ENCODE measurements at regions not wholly inside any gene's neighbourhood (a gene's known extent, or its start where the extent isn't known, plus 50 kb on each side); places are given as distances from the start of the nearest gene placed in this dataset.

DNA sequence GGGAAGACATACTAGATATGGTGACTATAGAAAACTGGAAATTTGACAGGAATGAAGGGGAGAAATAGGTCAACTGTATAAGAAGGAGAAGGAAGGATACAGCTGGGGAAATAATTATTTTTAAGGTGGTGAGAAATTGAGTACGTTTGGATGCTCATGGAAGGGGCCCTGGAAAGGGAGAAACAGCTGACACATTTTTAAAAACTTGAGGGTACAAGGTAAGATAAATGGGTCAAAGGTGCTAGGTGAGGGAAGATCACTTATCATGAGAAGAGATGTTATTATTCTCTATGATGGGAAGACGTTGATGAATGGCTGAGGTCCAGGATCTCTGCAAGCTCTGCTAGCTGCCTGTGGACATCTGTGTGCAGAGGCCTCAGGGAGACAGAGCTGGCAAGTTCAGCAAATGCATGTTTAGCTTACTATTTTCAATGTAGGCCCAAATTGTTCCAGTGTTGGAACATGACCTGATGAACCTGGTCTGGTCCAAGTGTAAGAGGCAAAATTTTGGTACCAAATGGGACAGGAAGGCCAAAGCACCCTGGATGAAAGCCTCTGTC, 181.7 kb downstream of the MTRR start:
- DNase-seq (ENCODE audit: low read depth) = no peak

DNA sequence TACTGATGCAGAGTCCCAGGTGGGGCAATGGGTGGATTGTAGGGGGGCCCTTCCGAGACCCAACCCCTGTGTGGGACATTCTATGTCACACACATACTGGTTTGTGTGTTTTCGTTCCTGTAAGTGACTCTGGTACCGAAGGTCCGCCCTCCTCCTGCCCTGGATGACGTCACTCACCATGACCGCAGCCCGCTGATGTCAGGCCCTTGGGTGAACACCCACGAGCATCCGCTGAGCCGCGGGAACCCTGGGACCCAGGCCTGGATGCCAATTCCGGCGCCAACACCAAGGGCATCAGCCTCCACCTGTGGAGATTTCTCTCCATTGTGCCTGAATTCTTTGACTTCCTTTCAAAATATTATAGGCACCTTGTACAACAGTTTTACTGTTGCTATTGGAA, 184.3 kb downstream of the MTRR start:
- DNase-seq (ENCODE audit: low read depth) = no peak

DNA sequence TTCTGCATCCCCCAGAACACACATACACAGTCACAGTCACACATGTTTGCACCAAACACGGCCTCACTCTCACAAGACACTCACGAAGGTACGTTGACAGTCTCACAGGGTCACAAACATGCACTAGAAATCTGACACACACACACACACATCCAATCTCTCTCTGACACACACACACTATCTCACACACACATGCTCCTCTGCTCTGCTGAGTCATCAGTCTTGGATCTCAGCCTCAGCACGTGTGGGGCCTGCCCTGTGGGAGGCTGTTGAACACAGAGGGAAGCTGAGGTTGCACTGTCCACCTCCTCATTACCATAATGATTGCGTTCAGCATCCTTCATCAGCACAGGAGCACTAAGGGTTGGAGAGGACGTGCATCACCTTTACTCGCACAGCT, 188.8 kb downstream of the MTRR start:
- no peak for DNase-seq (ENCODE audit: low read depth)

DNA sequence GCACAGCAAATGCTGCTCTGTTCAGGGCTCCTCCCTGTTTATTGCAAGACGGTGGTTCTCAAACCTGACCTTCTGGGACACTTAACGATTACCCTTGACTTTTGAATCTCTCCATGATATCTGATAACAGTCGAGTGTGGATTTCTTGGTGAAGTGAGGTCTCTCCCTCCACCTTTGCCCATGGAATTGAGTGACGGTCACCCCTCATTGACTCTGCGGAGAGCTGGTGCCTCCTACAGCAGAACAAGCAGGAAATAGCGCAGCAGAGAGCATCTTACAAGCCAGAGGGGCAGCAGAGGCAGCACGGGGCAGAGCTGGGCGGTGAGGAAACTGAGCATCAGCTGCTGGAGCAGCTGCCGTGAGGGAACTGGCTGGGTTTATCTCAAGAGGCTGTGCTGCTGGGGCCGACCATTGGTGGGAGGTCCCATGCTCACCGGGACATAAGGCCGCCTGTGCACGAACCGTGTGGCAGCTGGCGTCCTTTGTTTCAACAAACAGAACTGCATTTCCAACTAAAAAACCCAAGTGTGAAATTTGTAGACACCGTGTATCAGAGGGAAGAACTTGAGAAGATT, 189.8 kb downstream of the MTRR start:
- DNase-seq (ENCODE audit: low read depth) = no peak

DNA sequence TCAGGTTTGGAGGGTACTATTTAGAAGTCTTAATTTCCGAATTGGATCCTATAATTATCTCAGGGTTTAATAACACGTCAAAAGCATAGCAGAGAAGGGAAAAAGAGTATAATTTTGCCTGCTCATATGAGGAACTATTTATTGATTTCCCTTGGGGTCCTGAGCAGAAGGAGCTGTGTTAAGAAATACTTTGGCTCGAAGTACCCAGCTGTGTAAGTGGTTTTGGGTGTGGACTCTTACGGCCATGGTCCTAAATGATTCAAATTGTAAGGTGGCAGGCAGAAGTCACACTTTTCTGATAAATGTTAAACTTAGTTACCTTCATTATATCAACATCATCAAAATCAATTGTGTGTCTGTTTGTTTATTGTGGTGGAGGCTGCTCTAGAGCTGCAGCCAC, 190.4 kb downstream of the MTRR start:
- no peak for DNase-seq (ENCODE audit: low read depth)

DNA sequence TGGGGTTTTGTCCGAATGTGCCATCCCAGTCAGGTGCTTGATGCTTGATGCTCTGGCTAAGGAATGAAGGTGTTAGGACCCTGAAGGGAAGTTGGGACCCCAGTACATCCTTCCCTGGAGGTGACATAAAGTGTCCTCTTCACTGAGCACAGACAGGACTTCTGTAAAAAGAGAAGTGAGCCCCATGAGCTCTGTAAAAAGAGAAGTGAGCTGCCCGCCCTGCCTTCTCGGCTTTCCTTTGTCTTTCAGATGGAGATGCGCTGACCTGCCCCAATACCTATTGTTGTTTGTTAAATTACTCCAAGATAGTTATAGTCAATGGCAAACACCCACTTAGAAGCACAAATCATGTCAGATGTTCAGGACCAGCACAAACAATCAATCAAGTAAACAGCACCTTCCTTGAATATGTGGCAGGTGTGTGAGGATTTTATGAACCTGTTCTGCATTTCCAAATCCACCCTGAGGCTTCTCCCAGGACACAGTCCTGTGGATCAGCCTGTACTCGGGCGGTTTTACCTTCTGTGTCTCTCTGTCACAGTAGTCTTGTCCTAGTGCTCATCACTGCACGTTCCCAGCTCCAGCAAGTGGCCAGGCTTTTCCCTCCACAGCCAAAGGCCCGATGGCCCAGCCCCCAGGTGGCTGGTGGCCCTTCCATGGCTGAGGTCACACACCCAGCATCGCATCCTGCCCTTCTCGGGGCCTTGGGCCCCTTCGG, 191.4 kb downstream of the MTRR start:
- no peak for DNase-seq (ENCODE audit: low read depth)

DNA sequence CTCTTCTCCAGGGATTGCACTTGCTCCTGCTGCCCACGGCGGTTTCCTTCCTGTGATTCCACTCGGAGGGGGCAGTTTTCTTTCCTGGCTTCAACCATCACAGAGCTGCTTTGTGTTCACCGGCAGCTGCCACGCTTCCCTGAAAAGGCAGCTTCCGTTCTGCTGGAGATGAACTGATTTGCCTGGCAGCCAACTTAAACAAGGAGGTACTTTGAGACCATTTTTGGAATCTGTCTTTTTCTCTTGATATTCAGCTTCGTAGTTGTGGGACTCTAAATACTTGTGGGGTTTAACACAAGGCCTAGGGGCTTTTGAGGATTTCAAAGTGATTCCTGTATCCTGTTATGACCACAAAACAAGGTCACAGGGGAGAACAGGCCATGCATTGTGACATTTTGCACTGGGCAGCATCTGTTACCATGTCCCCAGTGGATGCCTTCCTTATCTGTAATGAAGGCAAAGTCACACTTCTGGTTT, 192.0 kb downstream of the MTRR start:
- DNase-seq (ENCODE audit: low read depth) = no peak

DNA sequence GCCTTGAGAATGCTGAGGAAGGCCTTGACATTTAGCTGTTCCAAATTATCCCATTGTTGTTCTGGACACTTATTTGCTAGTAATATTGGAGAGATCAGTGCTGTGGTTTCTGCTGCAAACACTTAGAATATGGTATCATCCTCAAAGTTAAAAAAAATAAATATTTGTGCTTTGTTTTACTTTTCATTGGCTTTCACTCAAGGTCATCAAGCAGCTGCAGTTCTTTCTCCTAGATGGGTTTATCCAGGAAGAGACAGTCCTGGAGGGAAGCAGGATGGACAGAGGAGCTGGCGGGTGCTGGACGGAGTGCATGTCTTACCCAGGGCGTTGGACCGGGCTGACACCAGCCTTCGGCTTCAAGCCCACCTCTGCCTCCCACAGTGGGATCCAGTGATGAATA, 193.6 kb downstream of the MTRR start:
- no peak for DNase-seq (ENCODE audit: low read depth)

DNA sequence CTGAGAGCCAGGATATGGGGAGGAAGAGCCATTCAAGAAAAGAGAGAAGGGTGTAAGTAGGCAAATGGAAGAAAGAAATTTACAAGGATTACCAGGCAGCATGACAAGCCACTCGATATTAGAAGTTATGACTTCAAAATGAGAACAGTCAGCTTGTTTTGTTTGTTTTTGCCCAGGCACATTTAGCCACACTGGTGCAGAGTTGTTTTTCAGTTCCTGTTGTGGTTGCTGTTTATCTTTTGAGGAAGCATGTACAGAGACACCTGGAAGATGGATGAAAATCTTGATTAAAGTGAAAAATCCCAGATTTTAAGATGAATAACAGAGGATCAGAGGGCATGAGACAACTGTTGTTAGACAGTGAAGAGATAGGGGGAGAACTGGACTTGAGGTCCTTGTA, 199.1 kb downstream of the MTRR start:
- no peak for DNase-seq (ENCODE audit: low read depth)

DNA sequence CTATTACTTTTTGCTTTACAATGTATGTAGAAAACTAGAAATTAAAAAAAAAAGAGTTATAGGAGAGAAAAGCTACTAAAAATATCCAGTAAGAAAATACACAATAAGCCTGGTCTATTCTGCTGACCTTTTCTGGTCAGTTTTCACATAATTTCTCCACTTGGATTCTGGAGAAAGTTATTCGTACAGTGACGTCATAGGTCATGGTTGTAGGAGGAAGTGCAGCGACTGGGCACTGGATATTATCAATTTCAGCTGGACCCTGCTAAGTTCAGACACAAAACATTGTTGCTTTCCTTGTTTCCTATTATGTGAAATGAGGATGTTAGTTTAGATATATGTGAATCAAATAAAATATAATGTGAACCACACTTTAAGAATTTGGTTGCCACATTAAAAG, 201.2 kb downstream of the MTRR start:
- DNase-seq (ENCODE audit: low read depth) = no peak

DNA sequence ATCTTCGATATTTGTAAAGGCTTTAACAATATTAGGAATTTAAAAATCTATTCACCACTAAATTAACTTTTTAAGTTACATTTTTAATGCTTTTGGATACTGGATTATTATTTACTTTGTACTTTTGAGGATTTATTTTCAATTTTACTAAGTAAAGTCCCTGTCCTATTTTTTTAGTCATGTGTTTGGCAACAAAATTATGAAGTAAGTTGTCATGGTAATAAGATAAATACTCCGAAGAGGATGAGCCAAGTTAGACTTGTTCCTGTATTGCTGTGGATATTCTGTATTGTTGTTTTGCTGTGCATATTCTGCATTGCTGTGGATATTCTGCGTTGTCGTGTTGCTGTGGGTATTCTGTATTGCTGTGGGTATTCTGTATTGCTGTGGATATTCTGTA, 210.1 kb downstream of the MTRR start:
- no peak for DNase-seq (ENCODE audit: low read depth)

DNA sequence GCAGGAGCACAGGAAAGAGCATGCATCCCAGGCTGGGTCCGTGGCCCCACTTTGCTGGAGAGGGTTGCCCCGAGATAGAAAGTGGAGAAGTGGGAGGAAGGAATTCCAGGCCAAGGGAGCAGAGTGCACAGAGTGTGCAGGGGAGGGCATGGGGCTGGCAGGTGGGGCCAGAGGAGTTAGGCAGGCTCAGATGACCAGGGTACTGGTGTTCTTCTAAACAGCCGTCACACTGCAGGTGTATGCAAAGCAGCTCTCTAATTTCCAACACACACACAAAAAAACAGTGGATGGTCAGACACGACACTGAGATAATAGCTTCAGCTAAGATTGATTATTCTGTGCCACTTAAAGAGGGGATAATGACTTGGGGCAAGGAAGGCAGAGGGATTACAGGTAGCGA, 212.2 kb downstream of the MTRR start:
- no peak for DNase-seq (ENCODE audit: low read depth)

DNA sequence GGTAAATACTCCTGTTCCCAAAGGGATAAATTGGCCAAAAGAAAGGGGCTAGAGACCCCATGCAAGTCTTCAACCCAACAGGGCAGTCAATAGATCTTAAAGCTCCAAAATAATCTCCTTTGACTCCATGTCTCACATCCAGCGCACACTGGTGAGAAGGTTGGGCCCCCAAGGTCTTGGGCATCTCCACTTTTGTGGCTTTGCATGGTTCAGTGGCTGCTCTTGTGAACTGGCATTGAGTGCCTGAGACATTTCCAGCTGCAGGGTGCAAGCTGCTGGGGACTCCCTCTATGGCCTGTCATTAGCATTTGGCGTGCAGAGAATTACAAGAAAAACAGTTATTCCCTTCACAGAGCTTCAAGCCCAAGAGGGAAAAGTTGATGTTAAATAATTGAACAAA, 224.7 kb downstream of the MTRR start:
- DNase-seq (ENCODE audit: low read depth) = no peak

DNA sequence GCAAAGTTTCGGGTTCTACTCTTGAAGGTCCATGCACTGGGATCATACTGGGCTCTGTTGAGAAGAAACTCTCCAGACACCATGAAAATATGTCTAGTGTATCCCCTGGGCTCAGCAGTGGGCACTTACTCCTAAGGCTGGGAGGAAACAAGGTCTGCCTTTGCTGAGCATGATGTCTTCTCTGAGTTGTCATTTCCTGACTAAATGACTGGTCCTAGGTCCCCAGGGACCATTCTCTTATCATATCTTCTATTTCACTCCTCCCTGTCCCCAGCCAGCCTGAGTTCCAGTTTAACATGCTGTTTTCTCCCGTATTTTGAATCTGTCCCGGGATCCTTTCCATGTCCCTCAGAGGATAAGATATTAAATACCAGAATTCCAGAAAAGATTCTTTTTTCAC, 225.4 kb downstream of the MTRR start:
- DNase-seq (ENCODE audit: low read depth) = no peak

DNA sequence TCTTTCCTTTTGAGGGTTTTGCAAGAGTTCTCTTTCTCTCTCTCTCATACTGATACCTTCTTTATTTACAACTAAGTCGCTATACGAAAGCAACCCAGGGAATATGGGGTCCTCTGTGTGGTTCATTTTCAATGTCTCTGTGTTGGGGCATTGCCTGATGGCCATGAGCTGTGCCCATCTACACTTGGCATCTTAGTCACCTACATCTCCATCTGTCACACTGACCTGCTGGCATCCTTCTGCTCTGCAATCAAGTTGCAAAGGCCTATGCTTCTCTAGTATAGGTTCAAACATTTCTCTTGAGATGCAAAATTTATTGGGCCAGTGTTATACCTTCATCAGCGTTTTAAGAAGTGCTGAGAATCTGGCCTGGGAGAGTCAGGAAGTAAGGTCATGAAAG, 228.2 kb downstream of the MTRR start:
- no peak for DNase-seq (ENCODE audit: low read depth)

DNA sequence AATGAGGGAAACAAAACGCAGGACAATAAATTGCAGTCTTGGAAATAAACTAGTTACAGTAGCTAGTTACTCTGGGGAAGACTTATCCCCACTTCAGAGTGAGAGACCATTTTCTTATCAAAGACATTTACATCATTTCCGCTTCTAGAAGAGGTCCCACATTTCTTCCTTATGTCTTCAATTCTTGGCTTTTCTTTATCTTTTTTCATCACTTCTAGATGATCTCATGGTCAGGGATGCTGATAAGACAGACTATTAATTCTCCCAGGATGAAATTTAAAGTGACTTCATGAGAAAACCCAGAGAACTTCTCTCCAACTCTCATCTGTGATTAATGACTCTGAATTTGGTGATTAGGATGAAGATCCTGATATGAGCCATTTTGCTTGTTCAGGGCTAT, 229.1 kb downstream of the MTRR start:
- DNase-seq (ENCODE audit: low read depth) = no peak

DNA sequence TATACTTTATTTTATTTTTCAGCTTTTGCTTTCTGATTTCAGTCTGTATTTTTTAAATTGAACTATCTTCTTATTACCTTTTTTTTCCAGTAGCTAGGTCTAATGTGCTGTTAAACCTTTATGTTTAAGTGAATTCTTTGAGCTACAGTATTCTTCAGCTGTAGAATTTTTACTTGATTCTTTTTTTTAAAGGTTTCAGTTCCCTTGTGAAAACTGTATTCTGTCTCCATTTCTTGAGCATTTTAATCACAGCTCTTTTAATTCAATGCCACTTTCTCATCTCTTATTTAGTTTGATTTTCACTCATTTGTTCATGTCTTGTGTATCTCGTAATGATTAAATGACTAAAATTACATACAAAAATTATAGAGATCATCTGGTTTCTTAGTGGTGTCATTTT, 233.8 kb downstream of the MTRR start:
- no peak for DNase-seq (ENCODE audit: low read depth)

DNA sequence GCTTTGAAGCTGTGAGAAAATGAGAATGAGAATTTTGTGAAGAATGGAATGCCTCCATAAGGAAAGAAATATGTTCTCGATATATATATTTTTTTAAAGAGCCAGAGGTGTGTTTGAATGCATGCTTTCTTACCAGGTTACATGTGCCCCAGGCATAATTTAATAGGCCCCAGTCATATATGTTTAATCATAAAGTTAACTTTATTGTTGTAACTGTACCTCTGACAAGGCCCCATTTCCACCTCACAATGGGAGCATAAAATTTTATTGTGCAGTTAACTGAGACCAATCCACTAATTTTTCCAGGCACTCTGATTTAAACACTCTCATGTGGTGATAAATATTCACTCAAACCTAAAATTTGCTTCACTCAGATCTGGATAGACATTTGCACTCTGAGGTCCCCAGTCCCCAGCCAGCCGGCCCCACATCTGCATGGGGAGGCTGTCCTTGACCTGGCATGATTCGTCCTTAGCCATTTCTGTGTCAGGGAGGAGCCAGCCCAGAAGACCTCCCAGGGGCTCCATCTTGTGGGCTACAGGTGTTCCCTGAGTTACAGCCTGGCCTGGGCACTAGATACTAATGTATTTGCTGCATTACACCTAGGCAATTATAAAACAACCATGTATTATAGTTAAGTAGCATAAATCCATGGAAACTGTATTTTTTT, 245.8 kb downstream of the MTRR start:
- no peak for DNase-seq (ENCODE audit: low read depth)

DNA sequence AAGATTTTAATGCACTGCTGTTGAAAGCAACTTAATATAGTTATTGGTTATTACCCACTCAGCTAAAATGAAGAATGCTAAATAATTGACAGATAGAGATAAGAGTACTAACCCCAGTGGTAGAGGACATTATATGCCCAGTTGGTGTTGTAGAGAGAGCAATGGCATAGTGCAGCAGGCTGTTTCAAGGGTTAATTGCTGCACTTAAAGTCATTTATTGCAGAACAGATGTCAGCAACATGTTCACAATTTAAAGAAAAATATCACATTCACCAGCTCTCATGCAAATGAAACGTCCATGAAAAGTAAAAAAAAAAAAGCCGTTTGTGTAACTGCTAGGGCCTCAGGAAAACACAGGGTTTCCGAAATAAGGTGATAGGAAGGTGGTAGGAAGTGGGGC, 254.6 kb downstream of the MTRR start:
- DNase-seq (ENCODE audit: low read depth) = no peak

DNA sequence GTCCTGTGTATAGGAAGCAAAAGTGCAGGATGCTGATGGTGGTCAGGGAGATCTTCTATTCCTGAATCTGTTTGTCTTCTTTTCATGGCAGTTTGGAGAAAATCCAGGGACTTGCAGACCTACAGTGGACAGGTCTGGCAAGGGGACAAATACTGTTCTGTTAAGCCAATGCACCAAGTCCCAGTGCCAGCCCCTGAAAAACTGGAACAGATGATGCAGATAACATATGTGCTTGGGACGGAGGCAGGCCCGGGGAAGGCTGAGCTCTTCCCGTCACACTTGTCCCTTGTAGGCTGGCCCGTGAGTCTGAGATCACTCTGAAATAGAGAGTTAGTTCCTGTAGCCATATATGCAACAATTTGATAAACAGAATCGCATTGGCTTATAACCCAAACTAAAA, 265.7 kb downstream of the MTRR start:
- no peak for DNase-seq (ENCODE audit: low read depth)

DNA sequence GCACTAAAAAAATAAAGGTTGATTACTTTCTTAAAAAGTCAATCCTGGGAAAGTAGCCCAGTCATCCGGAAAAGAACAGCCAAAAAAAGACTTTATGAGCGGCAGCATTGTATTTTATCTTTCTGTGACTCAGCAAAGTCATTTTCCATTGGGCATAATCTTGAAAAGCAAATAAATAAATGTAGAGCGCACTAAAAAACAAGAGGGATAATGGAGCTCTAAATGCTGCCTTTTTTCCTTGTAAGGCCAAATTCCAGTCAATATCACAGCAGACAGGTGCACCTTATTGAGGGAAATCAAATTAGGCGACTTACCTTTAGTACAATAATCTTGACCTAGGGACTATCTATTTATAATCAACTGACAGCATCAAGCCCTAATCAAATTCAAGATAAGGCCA, 266.8 kb downstream of the MTRR start:
- no peak for DNase-seq (ENCODE audit: low read depth)

DNA sequence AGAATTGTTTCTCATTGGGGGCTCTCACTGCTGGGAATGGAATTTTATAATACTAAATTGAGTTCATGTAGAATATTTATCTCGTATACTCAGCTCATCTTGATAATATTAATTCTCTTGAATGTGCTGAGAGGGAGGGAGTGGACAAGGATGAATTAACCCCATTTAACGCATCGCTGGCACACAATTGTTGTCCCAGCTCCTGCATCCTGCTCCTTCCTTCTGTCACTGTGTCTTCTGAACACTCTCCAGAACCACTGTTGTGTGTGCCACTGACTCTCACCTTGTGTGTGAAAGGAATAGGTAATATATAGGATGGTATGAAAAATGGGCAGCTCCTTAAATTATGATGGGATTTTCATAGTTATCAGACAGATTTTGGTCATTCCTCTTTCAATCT, 267.3 kb downstream of the MTRR start:
- no peak for DNase-seq (ENCODE audit: low read depth)

DNA sequence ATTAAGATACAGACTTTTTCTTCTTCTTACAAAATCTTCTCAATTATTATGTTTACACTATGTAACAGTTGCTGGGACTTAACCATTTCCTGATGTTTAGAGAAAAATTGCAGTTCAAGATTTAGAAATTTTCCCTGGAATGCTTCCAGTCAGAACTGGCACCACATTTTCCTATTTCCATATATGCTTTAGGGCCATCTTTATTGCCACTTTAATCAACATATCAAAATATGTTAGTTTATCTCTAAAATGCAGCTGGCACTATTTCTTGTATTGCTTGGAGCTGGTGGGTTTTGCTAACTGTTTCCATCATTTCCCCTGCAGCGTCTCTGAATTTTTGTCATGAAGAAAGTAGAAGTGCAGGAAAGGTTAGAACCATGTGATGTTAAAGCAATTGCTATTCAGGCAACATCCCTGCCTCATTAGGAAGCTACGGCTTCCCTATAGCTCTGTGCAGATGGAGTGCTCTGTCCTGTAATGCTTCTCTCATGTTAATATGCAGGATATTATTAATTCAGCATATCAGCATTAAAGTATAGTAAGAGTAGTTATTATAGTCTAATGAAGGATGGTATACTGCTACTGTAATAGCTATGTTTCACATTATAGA, 269.1 kb downstream of the MTRR start:
- DNase-seq (ENCODE audit: low read depth) = no peak

Data from stimulated activated CD8-positive, alpha-beta memory T cell treated with anti-CD3 and anti-CD28 coated beads, Interleukin-7, amount 100 ng/mL, for 24 hours (primary cell).